Upper lobe of left lung (tissue), 6 donors: ENCODE measurements at regions not wholly inside any gene's neighbourhood (a gene's known extent, or its start where the extent isn't known, plus 50 kb on each side); places are given as distances from the start of the nearest gene placed in this dataset.

ENCODE experiments used
- ATAC-seq, 2 donors: fragments of 200-7000 bp; cut with Tn5 transposase; one replicate each; pipeline ENCODE4 v1.9.1; 2022; ENCODE audit warnings: mild to moderate bottlenecking in 2 of 2, moderate library complexity in 2 of 2; ENCODE audit not compliant: low FRiP score in 2 of 2
- DNase-seq, 2 donors: peaks; one replicate each; pipeline ENCODE4 v3.0.0-alpha.2; 2019 to 2020
- H3K27ac ChIP-seq, 4 donors: fragments of 200-600 bp; sonication (generic); one replicate each; pipeline ENCODE4 v1.5.1; 2016 to 2019
- H3K27me3 ChIP-seq, 4 donors: fragments of 200-600 bp; sonication (generic); one replicate each; pipeline ENCODE4 v1.5.1; 2017 to 2019
- H3K36me3 ChIP-seq, 4 donors: fragments of 200-600 bp; sonication (generic); one replicate each; pipeline ENCODE4 v1.5.1; 2016 to 2019
- H3K4me1 ChIP-seq, 4 donors: fragments of 200-600 bp; sonication (generic); one replicate each; pipeline ENCODE4 v1.5.1; 2018 to 2019
- H3K4me3 ChIP-seq, 4 donors: fragments of 200-600 bp; sonication (generic); one replicate each; pipeline ENCODE4 v1.5.1; 2017 to 2019; ENCODE audit warnings: mild to moderate bottlenecking in 2 of 4, moderate library complexity in 1 of 4
- H3K9me3 ChIP-seq, 4 donors: fragments of 200-600 bp; sonication (generic); one replicate each; pipeline ENCODE4 v1.5.1; 2018 to 2019
- CTCF ChIP-seq, 6 experiments: fragments of 450-650 bp in 4 of 6; fragments of 200-600 bp in 2 of 6; sonication (generic) in 2 of 6; IDR thresholded peaks; one replicate each; pipeline ENCODE4 v1.5.1; 2016 to 2019; ENCODE audit warnings: antibody characterized with exemption in 6 of 6
- EP300 ChIP-seq, 4 donors: sonication (generic); formaldehyde crosslinking; IDR thresholded peaks; one replicate each; pipeline ENCODE4 v1.5.1; 2017; ENCODE audit warnings: antibody characterized with exemption in 4 of 4, control low read depth in 2 of 4
- POLR2A ChIP-seq, 4 donors: fragments of 450-650 bp; IDR thresholded peaks; one replicate each; pipeline ENCODE4 v1.5.1; 2016 to 2017; ENCODE audit warnings: antibody characterized with exemption in 4 of 4, mild to moderate bottlenecking in 2 of 4
- POLR2AphosphoS5 ChIP-seq, 2 donors: sonication (generic); formaldehyde crosslinking; IDR thresholded peaks; one replicate each; pipeline ENCODE4 v1.5.1; 2017; ENCODE audit warnings: antibody characterized with exemption in 2 of 2
- WGBS, 2 donors: methylation state at CpG; one replicate each; pipeline ENCODE4 v1.1.5; 2017 to 2018; 5-methylcytosine and 5-hydroxymethylcytosine counted together
- donor health status: DM: no; HTN: no; CAD: no; lungs with moderate emphysema.
- donor health status: DM: no; HTN: yes; CAD: no; lungs with severe emphysema.

- DNase-seq (peak in 1 of 2 donors; percentile 46), ATAC-seq (peak; percentile 45 to 83)
- no peak for TF ChIP-seq CTCF (IDR thresholded peaks at IDR 0.05)
- no peak for TF ChIP-seq EP300 (IDR thresholded peaks at IDR 0.05)
- no peak for TF ChIP-seq POLR2AphosphoS5 (IDR thresholded peaks at IDR 0.05)
- TF ChIP-seq POLR2A (IDR thresholded peaks at IDR 0.05), result no peak
- Histone ChIP-seq H3K4me1 (peaks cover 5 to 20% (median 15%) of the 10 kb centered on the region in 4 donors), H3K9me3 (no peaks in the 10 kb centered on the region), H3K27me3 (no peaks in the 10 kb centered on the region), H3K36me3 (peaks cover 0 to 9% (median 3%) of the 10 kb centered on the region in 4 donors), H3K4me3 (no peak overlapping the region), H3K27ac (peak overlapping the region; percentile 3 to 46 (median 22))
- 41 to 51% methylated on average over 8 of the region's 8 CpGs for WGBS, 2 donors
These were observed 52.0 kb upstream of the NPAS1 start for GRCh38 chr19:46967578-46968032.
